ENCODE measurements at regions not wholly inside any gene's neighbourhood (a gene's known extent, or its start where the extent isn't known, plus 50 kb on each side); places are given as distances from the start of the nearest gene placed in this dataset.

DNA sequence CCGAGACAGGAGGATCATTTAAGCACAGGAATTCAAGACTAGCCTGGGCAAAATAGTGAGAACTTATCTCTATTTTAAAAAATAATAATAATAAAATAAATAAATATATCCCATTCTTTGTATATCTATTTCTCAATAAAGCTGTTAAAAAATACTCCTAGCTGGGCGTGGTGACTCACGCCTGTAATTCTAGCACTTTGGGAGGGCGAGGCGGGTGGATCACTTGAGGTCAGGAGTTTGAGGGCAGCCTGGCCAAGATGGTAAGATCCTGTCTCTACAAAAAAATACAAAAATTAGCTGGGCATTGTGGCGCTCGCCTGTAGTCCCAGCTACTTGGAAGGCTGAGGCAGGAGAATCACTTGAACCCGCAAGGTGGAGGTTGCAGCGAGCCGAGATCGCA is 75.7 kb upstream of the TBX3 start:
- POLR2A ChIA-PET: no interaction called here
- Histone ChIP-seq H3K27ac (ENCODE audit: low read depth, low read length) (no peak overlapping the region), H4K20me1 (ENCODE audit: insufficient read depth) (no peaks in the 10 kb centered on the region), H3K9ac (ENCODE audit: low read length) (no peak overlapping the region), H3K9me2 (ENCODE audit: insufficient read depth) (no peaks in the 10 kb centered on the region), H2AFZ (ENCODE audit: low read depth, low read length, poor library complexity, severe bottlenecking) (no peak overlapping the region), H3K4me3 (replicated peaks in 1 of 2; ENCODE audit: low read depth in 1 of 2, low read length in 2 of 2) (no peak overlapping the region), H3K79me2 (ENCODE audit: insufficient read depth, low read length) (no peaks in the 10 kb centered on the region), H3K4me1 (ENCODE audit: control insufficient read depth in 1 of 2, insufficient read depth in 2 of 2, low read length in 2 of 2) (no peaks in the 10 kb centered on the region; a peak in 1 of 4 replicates), H3K36me3 (ENCODE audit: control insufficient read depth in 1 of 2, insufficient read depth in 2 of 2, low read length in 2 of 2) (no peaks in the 10 kb centered on the region), H3K27me3 (ENCODE audit: insufficient read depth, low read length) (no peaks in the 10 kb centered on the region), H3K4me2 (ENCODE audit: low read length) (no peak overlapping the region), H3K9me3 (ENCODE audit: control insufficient read depth in 1 of 2, insufficient read depth in 1 of 2, low read depth in 1 of 2, low read length in 2 of 2) (no peaks in the 10 kb centered on the region)
- CTCF ChIA-PET: no interaction called here
- ATAC-seq: no peak
- no TSS peak for BruUV-seq (replicated peaks)
- no peak for DNase-seq (ENCODE audit: low read depth, low spot score)
- no peak for TF ChIP-seq SRF (IDR thresholded peaks at IDR 0.05; ENCODE audit: low read depth)
- no peak for TF ChIP-seq ZNF274 (IDR thresholded peaks at IDR 0.05; ENCODE audit: low read depth, low read length)
- TF ChIP-seq EGR1 (IDR thresholded peaks at IDR 0.05; ENCODE audit: low read depth): no peak
- no peak for TF ChIP-seq FOSL1 (IDR thresholded peaks at IDR 0.05; ENCODE audit: low read depth)
- no peak for TF ChIP-seq SIN3A (IDR thresholded peaks at IDR 0.05; ENCODE audit: low read depth)
- TF ChIP-seq CEBPB (IDR thresholded peaks at IDR 0.05; ENCODE audit: low read depth): no peak
- intact Hi-C loops (cut with micrococcal nuclease): no loop called here
- RAD21 ChIA-PET (ENCODE audit: low non-redundant PET in 1 of 2, low total read pairs in 2 of 2, uncharacterized antibody in 2 of 2, unreplicated experiment in 2 of 2): no interaction called here

DNA sequence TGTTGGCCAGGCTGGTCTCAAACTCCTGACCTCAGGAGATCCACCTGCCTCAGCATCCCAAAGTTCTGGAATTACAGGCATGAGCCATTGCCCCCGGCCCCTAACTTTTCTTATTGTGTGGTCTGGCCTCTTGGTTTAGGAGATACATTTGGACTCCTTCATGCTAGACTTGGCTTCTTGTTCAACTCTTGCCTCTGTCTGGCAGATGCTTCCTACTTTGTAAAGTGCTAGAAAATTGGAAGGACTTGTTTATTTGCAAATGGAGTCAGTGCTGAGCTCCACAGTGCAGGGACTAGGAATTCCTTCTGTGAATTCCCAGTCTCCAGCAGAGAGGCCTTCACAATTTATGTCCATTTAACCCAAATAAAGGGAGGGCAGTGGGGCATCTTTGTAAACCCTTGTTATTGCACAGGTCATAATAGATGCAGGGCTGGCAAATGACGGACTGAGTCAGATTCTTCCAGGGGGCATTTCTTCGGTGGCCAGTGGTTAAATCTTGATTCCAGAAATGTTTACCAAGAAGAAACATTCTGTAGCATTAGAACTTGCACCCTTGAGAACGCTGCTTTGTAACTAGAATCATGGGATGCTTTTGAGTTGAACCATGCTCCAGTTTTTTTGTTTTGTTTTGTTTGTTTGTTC is 73.8 kb upstream of the TBX3 start:
- BruUV-seq (replicated peaks): no TSS peak
- H3K4me3 ChIP-seq (replicated peaks in 1 of 2; ENCODE audit: low read depth in 1 of 2, low read length in 2 of 2): no peak overlapping the region
- intact Hi-C loops (cut with micrococcal nuclease): no loop called here
- ATAC-seq (no peak), DNase-seq (ENCODE audit: low read depth, low spot score) (no peak)
- H2AFZ ChIP-seq (ENCODE audit: low read depth, low read length, poor library complexity, severe bottlenecking): no peak overlapping the region
- no peak for TF ChIP-seq SRF (IDR thresholded peaks at IDR 0.05; ENCODE audit: low read depth)
- TF ChIP-seq RAD21 (IDR thresholded peaks at IDR 0.05; ENCODE audit: low read depth): no peak
- no peak for TF ChIP-seq YY1 (IDR thresholded peaks at IDR 0.05; ENCODE audit: extremely low read depth, insufficient replicate concordance, low read depth, low read length)
- TF ChIP-seq SP1 (IDR thresholded peaks at IDR 0.05; ENCODE audit: low read depth): no peak
- no peak for TF ChIP-seq EZH2 (IDR thresholded peaks at IDR 0.05)
- no peak for TF ChIP-seq SIN3A (IDR thresholded peaks at IDR 0.05; ENCODE audit: low read depth)
- no peak for TF ChIP-seq EZH2phosphoT487 (IDR thresholded peaks at IDR 0.05; ENCODE audit: borderline replicate concordance)
- TF ChIP-seq POLR2AphosphoS5 (IDR thresholded peaks at IDR 0.05; ENCODE audit: low read depth, low read length): no peak
- no peak for TF ChIP-seq ZFX (IDR thresholded peaks at IDR 0.05)
- TF ChIP-seq CEBPB (IDR thresholded peaks at IDR 0.05; ENCODE audit: low read depth): no peak
- no peak for TF ChIP-seq TCF7L2 (IDR thresholded peaks at IDR 0.05; ENCODE audit: borderline replicate concordance, extremely low read depth, insufficient read depth, insufficient read length)
- TF ChIP-seq, protein P1, sequence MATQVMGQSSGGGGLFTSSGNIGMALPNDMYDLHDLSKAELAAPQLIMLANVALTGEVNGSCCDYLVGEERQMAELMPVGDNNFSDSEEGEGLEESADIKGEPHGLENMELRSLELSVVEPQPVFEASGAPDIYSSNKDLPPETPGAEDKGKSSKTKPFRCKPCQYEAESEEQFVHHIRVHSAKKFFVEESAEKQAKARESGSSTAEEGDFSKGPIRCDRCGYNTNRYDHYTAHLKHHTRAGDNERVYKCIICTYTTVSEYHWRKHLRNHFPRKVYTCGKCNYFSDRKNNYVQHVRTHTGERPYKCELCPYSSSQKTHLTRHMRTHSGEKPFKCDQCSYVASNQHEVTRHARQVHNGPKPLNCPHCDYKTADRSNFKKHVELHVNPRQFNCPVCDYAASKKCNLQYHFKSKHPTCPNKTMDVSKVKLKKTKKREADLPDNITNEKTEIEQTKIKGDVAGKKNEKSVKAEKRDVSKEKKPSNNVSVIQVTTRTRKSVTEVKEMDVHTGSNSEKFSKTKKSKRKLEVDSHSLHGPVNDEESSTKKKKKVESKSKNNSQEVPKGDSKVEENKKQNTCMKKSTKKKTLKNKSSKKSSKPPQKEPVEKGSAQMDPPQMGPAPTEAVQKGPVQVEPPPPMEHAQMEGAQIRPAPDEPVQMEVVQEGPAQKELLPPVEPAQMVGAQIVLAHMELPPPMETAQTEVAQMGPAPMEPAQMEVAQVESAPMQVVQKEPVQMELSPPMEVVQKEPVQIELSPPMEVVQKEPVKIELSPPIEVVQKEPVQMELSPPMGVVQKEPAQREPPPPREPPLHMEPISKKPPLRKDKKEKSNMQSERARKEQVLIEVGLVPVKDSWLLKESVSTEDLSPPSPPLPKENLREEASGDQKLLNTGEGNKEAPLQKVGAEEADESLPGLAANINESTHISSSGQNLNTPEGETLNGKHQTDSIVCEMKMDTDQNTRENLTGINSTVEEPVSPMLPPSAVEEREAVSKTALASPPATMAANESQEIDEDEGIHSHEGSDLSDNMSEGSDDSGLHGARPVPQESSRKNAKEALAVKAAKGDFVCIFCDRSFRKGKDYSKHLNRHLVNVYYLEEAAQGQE (IDR thresholded peaks at IDR 0.05; ENCODE audit: low read depth): no peak
- no peak for TF ChIP-seq ZNF274 (IDR thresholded peaks at IDR 0.05; ENCODE audit: low read depth, low read length)
- no peak for TF ChIP-seq CBX3 (IDR thresholded peaks at IDR 0.05; ENCODE audit: low read depth)
- TF ChIP-seq FOSL1 (IDR thresholded peaks at IDR 0.05; ENCODE audit: low read depth): no peak
- TF ChIP-seq, protein P2, sequence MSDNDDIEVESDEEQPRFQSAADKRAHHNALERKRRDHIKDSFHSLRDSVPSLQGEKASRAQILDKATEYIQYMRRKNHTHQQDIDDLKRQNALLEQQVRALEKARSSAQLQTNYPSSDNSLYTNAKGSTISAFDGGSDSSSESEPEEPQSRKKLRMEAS (IDR thresholded peaks at IDR 0.05): no peak
- H3K79me2 ChIP-seq (ENCODE audit: insufficient read depth, low read length): no peaks in the 10 kb centered on the region
- H3K9me3 ChIP-seq (ENCODE audit: control insufficient read depth in 1 of 2, insufficient read depth in 1 of 2, low read depth in 1 of 2, low read length in 2 of 2): no peaks in the 10 kb centered on the region
- H3K9ac ChIP-seq (ENCODE audit: low read length): no peak overlapping the region
- ChIA-PET RAD21 (ENCODE audit: low non-redundant PET in 1 of 2, low total read pairs in 2 of 2, uncharacterized antibody in 2 of 2, unreplicated experiment in 2 of 2) (no interaction called here), POLR2A (no interaction called here), CTCF (no interaction called here)
- no peaks in the 10 kb centered on the region for H3K36me3 ChIP-seq (ENCODE audit: control insufficient read depth in 1 of 2, insufficient read depth in 2 of 2, low read length in 2 of 2)
- no peak overlapping the region for H3K4me2 ChIP-seq (ENCODE audit: low read length)
- no peaks in the 10 kb centered on the region for H3K27me3 ChIP-seq (ENCODE audit: insufficient read depth, low read length)
- no peaks in the 10 kb centered on the region for H4K20me1 ChIP-seq (ENCODE audit: insufficient read depth)
- no peak overlapping the region for H3K27ac ChIP-seq (ENCODE audit: low read depth, low read length)
- no peaks in the 10 kb centered on the region; a peak in 1 of 4 replicates for H3K4me1 ChIP-seq (ENCODE audit: control insufficient read depth in 1 of 2, insufficient read depth in 2 of 2, low read length in 2 of 2)
- no peaks in the 10 kb centered on the region for H3K9me2 ChIP-seq (ENCODE audit: insufficient read depth)

All from HCT116 (cell line).